ENCODE measurements at regions not wholly inside any gene's neighbourhood (a gene's known extent, or its start where the extent isn't known, plus 50 kb on each side); places are given as distances from the start of the nearest gene placed in this dataset.

- no peak for DNase-seq
Observed at GRCh38 chr14:105862581-105863239, 336.3 kb downstream of the TMEM121 start.

- no peak for DNase-seq
Observed at GRCh38 chr14:105863296-105864108, 337.1 kb downstream of the TMEM121 start.

GRCh38 chr14:105864116-105864515 is 337.7 kb downstream of the TMEM121 start:
- DNase-seq = no peak

GRCh38 chr14:105864651-105865265 is 338.4 kb downstream of the TMEM121 start:
- no peak for DNase-seq

GRCh38 chr14:105865266-105865903 is 339.0 kb downstream of the TMEM121 start:
- DNase-seq = no peak

- no peak for DNase-seq
Observed at GRCh38 chr14:105865904-105866840, 339.8 kb downstream of the TMEM121 start.

- no peak for DNase-seq
Observed at GRCh38 chr14:105866841-105867321, 340.5 kb downstream of the TMEM121 start.

- DNase-seq = no peak
Observed at GRCh38 chr14:105867961-105868599, 341.7 kb downstream of the TMEM121 start.

GRCh38 chr14:105871590-105871989 is 345.2 kb downstream of the TMEM121 start:
- no peak for DNase-seq

GRCh38 chr14:105873870-105874512 is 347.6 kb downstream of the TMEM121 start:
- no peak for DNase-seq

GRCh38 chr14:105876158-105876557 is 349.8 kb downstream of the TMEM121 start:
- DNase-seq = no peak

GRCh38 chr14:105876829-105877228 is 350.4 kb downstream of the TMEM121 start:
- DNase-seq = no peak

GRCh38 chr14:105877645-105878044 is 351.3 kb downstream of the TMEM121 start:
- no peak for DNase-seq

- no peak for DNase-seq
Observed at GRCh38 chr14:105878125-105878524, 351.7 kb downstream of the TMEM121 start.

GRCh38 chr14:105878554-105878953 is 352.2 kb downstream of the TMEM121 start:
- DNase-seq = no peak

GRCh38 chr14:105879503-105879866 is 353.1 kb downstream of the TMEM121 start:
- DNase-seq = no peak

- no peak for DNase-seq
Observed at GRCh38 chr14:105879867-105880561, 353.6 kb downstream of the TMEM121 start.

- no peak for DNase-seq
Observed at GRCh38 chr14:105880616-105881015, 354.2 kb downstream of the TMEM121 start.

GRCh38 chr14:105881021-105881930 is 354.9 kb downstream of the TMEM121 start:
- DNase-seq = no peak
